Liver (tissue), 8 donors: ENCODE measurements at regions not wholly inside any gene's neighbourhood (a gene's known extent, or its start where the extent isn't known, plus 50 kb on each side); places are given as distances from the start of the nearest gene placed in this dataset.

Source experiments
- DNase-seq: peaks from one replicate; pipeline ENCODE4 v3.0.0-alpha.2; 2017; ENCODE audit warnings: low spot score
- H3K27ac ChIP-seq, 2 donors: one replicate each; pipeline ENCODE4 v1.7.0; 2013; ENCODE audit warnings: inconsistent platforms in 2 of 2, low read length in 2 of 2, control low read depth in 1 of 2, low read depth in 1 of 2, mild to moderate bottlenecking in 1 of 2
- H3K27me3 ChIP-seq, 4 donors: one replicate each; pipeline versions ENCODE4 v1.6.1 to v1.7.0; 2013; ENCODE audit warnings: low read length in 3 of 4, inconsistent platforms in 1 of 4, mild to moderate bottlenecking in 1 of 4, moderate library complexity in 1 of 4; ENCODE audit not compliant: control insufficient read depth in 4 of 4, insufficient read depth in 4 of 4
- H3K36me3 ChIP-seq, 4 donors: one replicate each; pipeline versions ENCODE4 v1.6.1 to v1.7.0; 2013; ENCODE audit warnings: low read length in 3 of 4, mild to moderate bottlenecking in 3 of 4, low read depth in 1 of 4, moderate library complexity in 1 of 4; ENCODE audit not compliant: control insufficient read depth in 4 of 4, insufficient read depth in 3 of 4
- H3K4me1 ChIP-seq, 4 donors: one replicate each; pipeline versions ENCODE4 v1.6.1 to v1.7.0; 2013; ENCODE audit warnings: low read length in 3 of 4, mild to moderate bottlenecking in 3 of 4, moderate library complexity in 1 of 4; ENCODE audit not compliant: control insufficient read depth in 4 of 4, insufficient read depth in 4 of 4
- H3K4me3 ChIP-seq, 3 donors: one replicate each; pipeline versions ENCODE4 v1.6.1 to v1.7.0; 2013; ENCODE audit warnings: low read length in 3 of 3, control low read depth in 1 of 3, low read depth in 1 of 3, mild to moderate bottlenecking in 1 of 3
- H3K9ac ChIP-seq, 2 donors: one replicate each; pipeline ENCODE4 v1.7.0; 2013; ENCODE audit warnings: low read length in 2 of 2, mild to moderate bottlenecking in 2 of 2, moderate library complexity in 2 of 2, control low read depth in 1 of 2, low read depth in 1 of 2
- H3K9me3 ChIP-seq, 4 donors: one replicate each; pipeline versions ENCODE4 v1.6.1 to v1.7.0; 2013; ENCODE audit warnings: low read length in 3 of 4; ENCODE audit not compliant: control insufficient read depth in 4 of 4
- FOXA1 ChIP-seq: IDR thresholded peaks from 2 replicates; pipeline ENCODE4 v1.6.1; 2016; ENCODE audit warnings: antibody characterized with exemption
- GABPA ChIP-seq, 2 donors: IDR thresholded peaks in 1 of 2; conservative IDR thresholded peaks in 1 of 2; 2 replicates each; pipeline ENCODE4 v1.6.1; 2016; ENCODE audit warnings: antibody characterized with exemption in 2 of 2, mild to moderate bottlenecking in 1 of 2, moderate library complexity in 1 of 2
- HNF4A ChIP-seq, 2 donors: conservative IDR thresholded peaks; 2 replicates each; pipeline ENCODE4 v1.6.1; 2016; ENCODE audit warnings: antibody characterized with exemption in 2 of 2, mild to moderate bottlenecking in 2 of 2
- HNF4G ChIP-seq: IDR thresholded peaks from 2 replicates; pipeline ENCODE4 v1.6.1; 2016; ENCODE audit warnings: antibody characterized with exemption
- JUND ChIP-seq, 2 donors: IDR thresholded peaks; 2 replicates each; pipeline ENCODE4 v1.6.1; 2016; ENCODE audit warnings: antibody characterized with exemption in 2 of 2
- MAX ChIP-seq: IDR thresholded peaks from 2 replicates; pipeline ENCODE4 v1.6.1; 2016; ENCODE audit warnings: antibody characterized with exemption
- NR2F2 ChIP-seq: IDR thresholded peaks from 2 replicates; pipeline ENCODE4 v1.6.1; 2016; ENCODE audit warnings: antibody characterized with exemption
- RAD21 ChIP-seq, 2 donors: IDR thresholded peaks; 2 replicates each; pipeline ENCODE4 v1.6.1; 2016; ENCODE audit warnings: antibody characterized with exemption in 2 of 2, mild to moderate bottlenecking in 2 of 2
- RXRA ChIP-seq, 2 donors: IDR thresholded peaks; 2 replicates each; pipeline ENCODE4 v1.6.1; 2017 to 2018; ENCODE audit warnings: antibody characterized with exemption in 2 of 2, mild to moderate bottlenecking in 1 of 2
- SP1 ChIP-seq: IDR thresholded peaks from 2 replicates; pipeline ENCODE4 v1.6.1; 2018; ENCODE audit warnings: antibody characterized with exemption, mild to moderate bottlenecking
- TAF1 ChIP-seq: conservative IDR thresholded peaks from 2 replicates; pipeline ENCODE4 v1.6.1; 2016; ENCODE audit warnings: antibody characterized with exemption, mild to moderate bottlenecking
- YY1 ChIP-seq: IDR thresholded peaks from 2 replicates; pipeline ENCODE4 v1.6.1; 2016; ENCODE audit warnings: antibody characterized with exemption, mild to moderate bottlenecking
- ZBTB33 ChIP-seq: IDR thresholded peaks from 2 replicates; pipeline ENCODE4 v1.6.1; 2016; ENCODE audit warnings: antibody characterized with exemption
- WGBS: extraction: QIAGEN DNeasy Blood & Tissue Kit; methylation state at CpG from one replicate; pipeline ENCODE4 v1.1.7; 2013; 5-methylcytosine and 5-hydroxymethylcytosine counted together
- TF ChIP-seq, protein P1 (sequence below): IDR thresholded peaks from 2 replicates; pipeline ENCODE4 v1.6.1; 2016; ENCODE audit warnings: antibody characterized with exemption
- TF ChIP-seq, protein P2 (sequence below): IDR thresholded peaks from 2 replicates; pipeline ENCODE4 v1.6.1; 2016; ENCODE audit warnings: antibody characterized with exemption, mild to moderate bottlenecking
- TF ChIP-seq, protein P3 (sequence below): fragments of 150-350 bp; IDR thresholded peaks from 2 replicates; pipeline ENCODE4 v1.5.1; 2017; ENCODE audit warnings: improper control_type of control experiment, low read depth, low read length; ENCODE audit not compliant: missing input control
- donor health status: healthy.
- donor health status: healthy.
- donor health status: healthy.
- donor health status: healthy.
- donor health status: healthy.

GRCh38 chr1:17927952-17928351, 172.8 kb downstream of the ACTL8 start:
- Histone ChIP-seq H3K4me1 (no peaks in the 10 kb centered on the region), H3K27me3 (peaks cover 0 to 6% (median 2%) of the 10 kb centered on the region in 4 donors), H3K36me3 (no peaks in the 10 kb centered on the region), H3K9ac (no peak overlapping the region), H3K27ac (no peak overlapping the region), H3K9me3 (peaks cover 0 to 3% (median under 1%) of the 10 kb centered on the region in 4 donors), H3K4me3 (no peak overlapping the region)
- DNase-seq, result no peak
- WGBS, result 54% methylated on average over 7 of the region's 7 CpGs
- TF ChIP-seq ZBTB33 (no peak), FOXA1 (no peak), JUND (IDR thresholded peaks at IDR 0.05) (no peak), YY1 (no peak), HNF4A (conservative IDR thresholded peaks at IDR 0.05) (no peak)

- H3K4me1 ChIP-seq, result no peaks in the 10 kb centered on the region
- H3K9ac ChIP-seq, result no peak overlapping the region
- peaks cover 0 to 3% (median under 1%) of the 10 kb centered on the region in 4 donors for H3K9me3 ChIP-seq
- DNase-seq, result no peak
- H3K27me3 ChIP-seq, result peaks cover 0 to 6% (median 2%) of the 10 kb centered on the region in 4 donors
- H3K36me3 ChIP-seq, result no peaks in the 10 kb centered on the region
- no peak overlapping the region for H3K4me3 ChIP-seq
- TF ChIP-seq ZBTB33 (no peak), NR2F2 (no peak), HNF4G (no peak)
- H3K27ac ChIP-seq, result no peak overlapping the region
- WGBS, result 78% methylated on average over 6 of the region's 6 CpGs
Measured at GRCh38 chr1:17929224-17929623, 174.1 kb downstream of the ACTL8 start.

DNA sequence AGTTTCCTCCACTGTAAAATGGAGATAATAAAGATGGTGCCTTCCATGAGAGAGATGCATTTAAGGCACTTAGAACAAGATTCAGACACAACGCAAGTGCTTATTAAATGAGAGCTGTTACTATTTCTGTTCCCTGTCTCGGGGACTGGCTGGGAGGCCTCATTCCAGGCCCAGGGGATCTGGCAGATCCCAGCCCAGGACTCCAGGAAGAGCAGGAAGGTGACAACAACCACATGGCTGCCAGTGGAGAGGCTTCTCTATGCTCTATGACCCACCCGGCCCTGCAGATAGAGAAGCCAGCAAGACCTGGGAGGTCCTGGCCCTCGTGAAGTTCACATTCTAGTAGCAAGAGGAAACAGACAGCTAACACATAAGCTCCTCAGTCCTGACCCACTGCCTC, 175.5 kb downstream of the ACTL8 start:
- TF ChIP-seq TAF1, result no peak
- no peak for TF ChIP-seq GABPA (IDR thresholded peaks at IDR 0.05 in 1 of 2, conservative IDR thresholded peaks at IDR 0.05 in 1 of 2)
- TF ChIP-seq RAD21 (IDR thresholded peaks at IDR 0.05), result no peak
- TF ChIP-seq, protein P1, sequence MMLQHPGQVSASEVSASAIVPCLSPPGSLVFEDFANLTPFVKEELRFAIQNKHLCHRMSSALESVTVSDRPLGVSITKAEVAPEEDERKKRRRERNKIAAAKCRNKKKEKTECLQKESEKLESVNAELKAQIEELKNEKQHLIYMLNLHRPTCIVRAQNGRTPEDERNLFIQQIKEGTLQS, result no peak
- TF ChIP-seq HNF4G, result no peak
- TF ChIP-seq RXRA (IDR thresholded peaks at IDR 0.05), result no peak
- no peak for TF ChIP-seq MAX
- TF ChIP-seq YY1, result no peak
- TF ChIP-seq, protein P2, sequence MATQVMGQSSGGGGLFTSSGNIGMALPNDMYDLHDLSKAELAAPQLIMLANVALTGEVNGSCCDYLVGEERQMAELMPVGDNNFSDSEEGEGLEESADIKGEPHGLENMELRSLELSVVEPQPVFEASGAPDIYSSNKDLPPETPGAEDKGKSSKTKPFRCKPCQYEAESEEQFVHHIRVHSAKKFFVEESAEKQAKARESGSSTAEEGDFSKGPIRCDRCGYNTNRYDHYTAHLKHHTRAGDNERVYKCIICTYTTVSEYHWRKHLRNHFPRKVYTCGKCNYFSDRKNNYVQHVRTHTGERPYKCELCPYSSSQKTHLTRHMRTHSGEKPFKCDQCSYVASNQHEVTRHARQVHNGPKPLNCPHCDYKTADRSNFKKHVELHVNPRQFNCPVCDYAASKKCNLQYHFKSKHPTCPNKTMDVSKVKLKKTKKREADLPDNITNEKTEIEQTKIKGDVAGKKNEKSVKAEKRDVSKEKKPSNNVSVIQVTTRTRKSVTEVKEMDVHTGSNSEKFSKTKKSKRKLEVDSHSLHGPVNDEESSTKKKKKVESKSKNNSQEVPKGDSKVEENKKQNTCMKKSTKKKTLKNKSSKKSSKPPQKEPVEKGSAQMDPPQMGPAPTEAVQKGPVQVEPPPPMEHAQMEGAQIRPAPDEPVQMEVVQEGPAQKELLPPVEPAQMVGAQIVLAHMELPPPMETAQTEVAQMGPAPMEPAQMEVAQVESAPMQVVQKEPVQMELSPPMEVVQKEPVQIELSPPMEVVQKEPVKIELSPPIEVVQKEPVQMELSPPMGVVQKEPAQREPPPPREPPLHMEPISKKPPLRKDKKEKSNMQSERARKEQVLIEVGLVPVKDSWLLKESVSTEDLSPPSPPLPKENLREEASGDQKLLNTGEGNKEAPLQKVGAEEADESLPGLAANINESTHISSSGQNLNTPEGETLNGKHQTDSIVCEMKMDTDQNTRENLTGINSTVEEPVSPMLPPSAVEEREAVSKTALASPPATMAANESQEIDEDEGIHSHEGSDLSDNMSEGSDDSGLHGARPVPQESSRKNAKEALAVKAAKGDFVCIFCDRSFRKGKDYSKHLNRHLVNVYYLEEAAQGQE, result no peak
- no peak for TF ChIP-seq NR2F2
- no peak for TF ChIP-seq JUND (IDR thresholded peaks at IDR 0.05)
- TF ChIP-seq ZBTB33, result no peak
- TF ChIP-seq SP1, result no peak
- TF ChIP-seq, protein P3, sequence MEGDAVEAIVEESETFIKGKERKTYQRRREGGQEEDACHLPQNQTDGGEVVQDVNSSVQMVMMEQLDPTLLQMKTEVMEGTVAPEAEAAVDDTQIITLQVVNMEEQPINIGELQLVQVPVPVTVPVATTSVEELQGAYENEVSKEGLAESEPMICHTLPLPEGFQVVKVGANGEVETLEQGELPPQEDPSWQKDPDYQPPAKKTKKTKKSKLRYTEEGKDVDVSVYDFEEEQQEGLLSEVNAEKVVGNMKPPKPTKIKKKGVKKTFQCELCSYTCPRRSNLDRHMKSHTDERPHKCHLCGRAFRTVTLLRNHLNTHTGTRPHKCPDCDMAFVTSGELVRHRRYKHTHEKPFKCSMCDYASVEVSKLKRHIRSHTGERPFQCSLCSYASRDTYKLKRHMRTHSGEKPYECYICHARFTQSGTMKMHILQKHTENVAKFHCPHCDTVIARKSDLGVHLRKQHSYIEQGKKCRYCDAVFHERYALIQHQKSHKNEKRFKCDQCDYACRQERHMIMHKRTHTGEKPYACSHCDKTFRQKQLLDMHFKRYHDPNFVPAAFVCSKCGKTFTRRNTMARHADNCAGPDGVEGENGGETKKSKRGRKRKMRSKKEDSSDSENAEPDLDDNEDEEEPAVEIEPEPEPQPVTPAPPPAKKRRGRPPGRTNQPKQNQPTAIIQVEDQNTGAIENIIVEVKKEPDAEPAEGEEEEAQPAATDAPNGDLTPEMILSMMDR, result no peak
- TF ChIP-seq FOXA1, result no peak
- H3K27me3 ChIP-seq, result peaks cover 0 to 6% (median 2%) of the 10 kb centered on the region in 4 donors
- no peak overlapping the region for H3K9ac ChIP-seq
- WGBS, result 64% methylated on average over 4 of the region's 4 CpGs
- H3K4me3 ChIP-seq, result no peak overlapping the region
- H3K4me1 ChIP-seq, result no peaks in the 10 kb centered on the region
- peaks cover 0 to 3% (median under 1%) of the 10 kb centered on the region in 4 donors for H3K9me3 ChIP-seq
- no peaks in the 10 kb centered on the region for H3K36me3 ChIP-seq
- H3K27ac ChIP-seq, result no peak overlapping the region
- DNase-seq, result no peak
